ENCODE measurements at regions not wholly inside any gene's neighbourhood (a gene's known extent, or its start where the extent isn't known, plus 50 kb on each side); places are given as distances from the start of the nearest gene placed in this dataset.
"Not testable (repeated sequence)": the region's sequence is repeated elsewhere in the genome, so short reads cannot be mapped to it uniquely, and the experiment has no call there.

DNA sequence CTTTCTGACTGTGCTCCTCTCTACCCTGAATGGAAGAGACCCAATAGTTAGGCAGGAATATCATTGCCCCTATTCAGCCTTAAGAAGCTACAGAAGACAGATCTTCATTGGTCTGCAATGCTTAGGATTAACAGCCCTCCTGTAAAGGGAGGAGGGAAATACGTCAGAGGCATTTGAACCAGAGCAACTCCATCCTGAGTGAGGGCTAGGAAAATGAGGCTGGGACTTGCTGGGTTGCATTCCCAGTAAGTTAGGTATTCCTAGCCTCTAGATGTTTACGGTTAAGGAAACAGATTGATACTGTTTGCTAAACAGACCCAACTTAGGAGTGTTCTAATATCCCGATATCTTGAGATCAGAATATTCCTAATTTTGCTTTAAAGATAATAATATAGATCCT lies 63.5 kb downstream of the PCDH18 start:
- DNase-seq, result no peak

DNA sequence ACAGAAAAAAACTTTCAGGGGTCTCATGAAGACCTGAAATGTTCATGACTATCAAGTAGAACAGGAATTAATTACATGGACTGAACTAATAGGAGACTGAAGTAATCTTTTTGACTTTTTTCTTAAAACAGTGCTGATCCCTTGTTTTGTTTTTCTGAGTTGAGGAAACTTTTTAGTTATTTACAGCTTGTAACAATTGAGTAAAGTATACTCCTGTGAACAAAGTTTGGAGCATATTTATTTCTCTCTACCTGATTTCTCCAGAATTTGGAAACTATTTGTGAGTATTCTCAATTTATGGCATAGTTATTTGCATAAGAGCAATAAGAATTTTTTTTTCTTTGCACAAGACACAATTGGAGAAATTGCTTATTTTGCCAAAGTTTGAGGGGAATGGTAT lies 64.8 kb downstream of the PCDH18 start:
- no peak for DNase-seq

DNA sequence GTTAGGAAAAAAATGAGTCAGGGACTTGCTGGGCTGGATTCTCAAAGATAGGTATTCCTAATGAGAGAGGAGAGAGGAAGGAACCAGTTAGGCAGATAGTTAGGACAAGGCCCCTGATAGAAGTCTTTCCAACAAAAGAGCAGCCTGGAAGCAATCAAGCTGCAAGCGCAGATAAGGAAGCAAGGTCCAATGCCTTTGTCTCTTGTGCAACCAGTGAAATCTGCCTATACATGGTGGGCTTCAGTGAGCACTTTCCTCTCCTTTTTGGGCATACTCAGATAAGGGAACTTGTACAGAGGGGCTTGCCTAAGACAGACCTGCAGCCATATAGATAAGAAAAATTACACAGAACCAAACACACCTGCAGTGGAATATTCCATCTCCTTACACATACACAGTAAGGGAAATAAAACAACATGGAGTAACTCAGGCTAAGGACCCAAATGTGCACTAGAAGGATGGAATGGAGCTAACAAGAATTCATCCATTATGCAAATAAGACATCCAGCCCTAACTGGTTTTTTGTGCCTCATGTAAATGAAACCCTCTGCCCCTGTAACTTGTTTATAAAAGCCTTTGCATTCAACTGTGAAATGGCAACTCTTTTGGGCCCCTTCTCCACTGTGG lies 68.8 kb downstream of the PCDH18 start:
- no peak for DNase-seq

DNA sequence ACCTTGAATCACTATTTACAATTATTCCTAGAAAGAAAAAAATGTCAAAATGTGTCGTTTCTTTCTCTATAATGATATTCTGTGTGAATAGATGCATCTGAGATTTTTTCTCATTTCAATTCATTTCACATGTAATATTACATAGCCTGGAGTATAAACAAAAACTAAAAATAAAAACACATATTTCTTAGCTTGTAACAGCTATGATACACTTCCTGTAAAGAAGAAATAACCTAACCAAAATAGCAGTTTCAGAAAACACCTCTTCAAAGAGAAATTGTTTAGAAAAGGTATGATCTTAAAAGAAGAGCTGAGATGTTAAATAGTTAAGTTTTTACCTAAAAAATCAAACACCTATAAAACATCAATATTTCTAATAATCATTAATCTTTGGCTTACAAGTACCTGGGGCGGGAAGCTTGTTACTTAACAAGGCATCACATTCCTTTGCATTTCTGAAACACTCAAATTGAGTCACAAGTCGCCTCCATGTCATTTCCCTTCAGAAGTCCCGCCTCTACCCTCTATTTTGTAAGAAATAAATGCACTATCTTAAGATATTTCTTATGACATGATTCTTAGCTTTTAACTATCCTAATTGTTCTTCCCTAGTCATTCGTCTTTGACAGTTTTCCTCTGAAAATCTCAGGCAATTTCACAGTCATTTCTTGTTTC lies 76.5 kb downstream of the PCDH18 start:
- DNase-seq, result no peak

DNA sequence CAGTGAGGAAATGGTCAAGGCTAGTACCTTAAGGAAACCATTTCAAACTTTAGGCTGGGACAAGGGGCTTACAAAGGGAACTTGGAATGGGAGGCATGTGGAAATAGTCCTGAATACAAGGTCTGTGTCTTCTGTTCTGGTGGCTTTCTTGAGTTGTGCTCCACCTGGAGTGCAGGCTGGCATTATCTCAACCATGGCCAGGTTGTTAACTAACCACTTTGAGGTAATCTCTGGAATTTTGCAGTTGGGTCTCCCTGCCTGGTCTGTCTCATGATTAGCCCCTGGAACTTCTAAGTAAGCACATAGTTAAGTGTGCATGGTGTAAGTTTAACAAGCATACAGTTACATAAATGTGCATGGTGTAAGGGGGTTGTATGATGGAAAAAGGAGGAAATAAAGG lies 77.5 kb downstream of the PCDH18 start:
- DNase-seq, result no peak

DNA sequence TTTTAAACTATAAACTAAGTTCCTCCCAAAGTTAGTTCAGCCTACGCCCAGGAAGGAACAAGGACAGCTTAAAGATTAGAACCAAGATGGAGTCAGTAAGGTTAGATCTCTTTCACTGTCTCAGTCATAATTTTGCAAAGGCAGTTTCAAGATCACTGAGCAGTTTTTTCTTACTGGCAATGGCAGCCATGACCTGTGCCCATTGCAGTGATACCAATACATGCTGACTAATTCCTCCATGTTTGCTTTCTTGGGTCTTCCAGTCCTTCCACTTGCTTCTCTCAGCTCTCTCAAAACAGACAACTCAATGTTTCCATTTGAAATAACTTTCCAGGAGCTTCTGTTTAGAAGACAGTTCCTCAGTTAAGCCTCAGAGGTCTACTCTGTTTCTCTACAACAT lies 79.5 kb downstream of the PCDH18 start:
- DNase-seq, result no peak

DNA sequence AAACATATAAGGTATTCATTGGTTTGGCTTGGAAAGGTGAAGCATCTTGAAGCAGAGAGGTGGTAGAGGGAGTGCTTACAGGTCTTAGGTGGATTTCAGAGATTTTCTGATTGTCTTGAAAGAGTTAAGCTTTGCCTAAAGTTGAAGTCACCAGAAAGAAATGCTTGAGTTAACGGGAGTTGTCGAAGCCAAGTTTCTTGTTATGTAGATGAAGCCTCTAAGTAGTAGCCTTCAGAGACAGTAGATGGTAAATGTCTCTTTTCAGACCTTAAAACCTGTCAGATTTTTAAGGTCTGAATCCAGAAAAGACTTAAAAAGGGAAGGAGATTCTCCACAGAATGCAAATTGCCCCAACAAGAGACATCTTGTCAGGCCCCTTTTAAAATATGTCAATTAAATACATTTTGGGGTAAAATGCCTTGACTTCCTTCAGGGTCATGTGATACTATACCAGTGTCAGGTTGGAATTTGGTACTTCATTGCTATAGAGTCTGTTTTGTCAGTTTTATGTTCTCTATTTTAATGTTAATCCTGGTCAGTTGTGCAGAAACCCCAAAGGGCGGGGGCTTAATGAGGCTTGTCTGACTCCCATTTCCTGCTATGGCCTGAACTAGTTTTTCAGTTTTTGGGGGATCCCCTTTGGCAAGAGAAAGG lies 81.0 kb downstream of the PCDH18 start:
- no peak for DNase-seq

DNA sequence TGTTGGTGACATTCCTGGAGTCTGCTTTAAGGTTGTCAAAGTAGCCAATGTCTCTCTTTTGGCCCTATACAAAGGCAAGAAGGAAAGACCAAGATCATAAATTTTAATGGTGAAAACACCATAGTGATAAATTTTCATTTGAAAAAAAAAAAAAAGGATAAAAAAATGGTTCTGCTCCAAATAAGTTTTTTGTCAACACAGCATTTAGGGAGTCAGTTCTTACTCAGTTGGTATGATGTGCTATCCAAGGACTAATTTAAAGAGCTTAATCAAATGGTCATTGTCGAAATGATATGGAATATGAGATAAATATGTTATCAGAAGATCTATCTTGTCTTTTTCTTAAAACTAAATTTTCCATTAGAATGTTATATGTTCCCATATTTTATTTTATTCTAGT lies 83.9 kb downstream of the PCDH18 start:
- no peak for DNase-seq

DNA sequence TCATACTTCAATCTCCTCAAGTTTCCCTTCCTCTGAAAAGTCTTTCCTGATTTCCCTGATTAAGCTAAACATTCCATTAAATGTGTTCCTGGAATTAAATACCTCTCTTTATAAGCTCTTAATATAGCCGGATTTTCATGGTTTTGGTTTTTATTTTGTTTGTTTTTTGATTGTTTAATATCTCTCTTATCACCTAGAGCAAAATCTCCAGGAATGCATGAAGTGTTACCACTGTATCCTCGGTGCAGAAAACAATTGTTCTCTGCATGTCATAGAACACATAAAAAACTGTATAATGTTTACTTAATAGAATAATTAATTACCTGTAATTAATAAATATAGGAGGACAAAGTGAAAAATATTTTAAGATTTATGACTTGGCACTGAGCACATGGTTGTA lies 86.2 kb downstream of the PCDH18 start:
- no peak for DNase-seq

DNA sequence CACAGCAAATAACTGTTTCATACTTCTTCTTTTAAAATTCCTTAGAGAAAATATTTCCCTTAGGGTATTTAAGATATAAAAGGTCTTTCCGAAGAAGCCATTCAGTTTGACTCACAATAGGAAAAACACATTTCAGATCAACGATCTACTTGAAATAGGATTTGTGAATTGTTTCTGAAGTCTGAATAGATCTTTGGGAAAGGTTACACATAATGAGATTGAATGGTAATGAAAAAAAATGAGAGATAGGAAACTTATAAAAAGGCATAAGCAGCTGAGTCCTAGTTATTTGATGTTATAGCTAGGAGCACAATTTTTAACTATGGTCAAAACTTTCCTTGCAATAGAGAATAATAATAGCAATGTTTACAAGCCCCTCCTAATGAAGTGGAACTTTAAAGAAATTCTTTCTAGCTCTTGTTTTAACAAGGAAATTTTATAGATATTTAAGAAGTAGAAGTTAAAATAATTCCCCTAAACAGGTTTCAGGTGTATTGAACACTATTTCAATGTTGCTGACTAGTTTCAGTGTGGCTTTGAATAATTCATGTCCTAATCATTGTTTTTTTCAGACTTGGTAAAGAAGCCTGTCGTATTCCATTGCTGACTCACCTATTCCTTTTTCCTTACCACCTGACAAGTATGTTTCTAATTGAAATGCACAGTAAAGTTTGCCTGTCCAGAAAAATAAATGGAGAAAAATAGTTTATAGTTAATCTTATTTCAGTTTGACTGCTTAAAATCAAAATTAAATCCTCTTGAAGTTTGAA lies 89.1 kb downstream of the PCDH18 start:
- DNase-seq, result no peak

DNA sequence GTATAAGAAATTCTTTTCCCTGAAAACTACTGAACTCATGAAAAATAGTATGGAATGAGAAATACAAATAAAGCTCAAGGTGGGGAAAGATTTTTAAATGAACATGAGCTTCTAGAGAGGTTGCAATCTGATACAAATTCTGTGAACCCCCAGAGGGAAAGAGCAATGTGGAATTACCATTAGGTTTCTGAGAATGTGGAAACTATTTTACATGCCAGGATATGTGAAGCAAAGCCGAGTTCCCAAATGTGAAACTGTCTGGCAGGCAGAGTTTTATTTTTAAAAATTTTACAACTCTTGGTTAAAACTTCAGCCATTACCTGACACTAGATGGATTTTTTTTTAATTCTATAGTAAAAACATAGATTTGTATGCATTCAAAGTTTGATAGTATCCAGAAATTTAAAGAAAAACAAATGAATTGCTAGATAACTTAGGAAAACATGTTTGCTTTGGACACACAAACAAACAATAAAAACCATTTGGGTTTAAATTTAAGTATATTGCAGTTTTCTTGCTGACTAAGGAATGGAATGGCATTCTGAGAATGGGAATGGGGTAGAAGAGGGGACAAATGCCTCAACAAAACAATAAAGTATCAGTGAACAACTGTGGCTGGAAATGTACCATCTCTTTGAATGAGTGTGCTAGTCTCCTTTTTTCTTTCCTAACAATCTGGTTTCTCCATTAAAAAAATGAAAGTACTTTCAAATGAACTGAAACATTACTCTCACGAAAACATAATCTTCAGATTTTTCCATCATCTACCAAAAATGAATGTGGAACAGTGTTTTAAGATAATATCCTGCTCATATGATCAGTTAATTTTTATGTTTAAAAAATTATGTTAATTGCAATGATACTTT lies 99.6 kb downstream of the PCDH18 start:
- no peak for DNase-seq

DNA sequence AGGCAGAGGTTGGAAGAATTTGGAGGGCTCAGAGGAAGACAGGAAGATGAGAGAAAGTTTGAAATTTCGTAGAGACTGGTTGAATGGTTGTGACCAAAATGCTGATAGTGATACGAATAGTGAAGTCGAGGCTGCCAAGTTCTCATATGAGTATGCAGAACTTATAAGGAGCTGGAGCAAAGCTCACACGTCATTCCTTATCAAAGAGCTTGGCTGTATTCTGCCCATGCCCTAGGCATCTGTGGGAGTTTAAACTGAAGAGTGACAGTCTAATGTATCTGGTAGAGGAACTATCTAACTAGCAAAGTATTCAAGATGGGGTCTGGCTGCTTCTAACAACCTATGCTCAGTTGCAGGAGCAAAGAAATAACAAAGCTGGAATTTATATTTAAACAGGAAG lies 102.1 kb downstream of the PCDH18 start:
- DNase-seq, result no peak

DNA sequence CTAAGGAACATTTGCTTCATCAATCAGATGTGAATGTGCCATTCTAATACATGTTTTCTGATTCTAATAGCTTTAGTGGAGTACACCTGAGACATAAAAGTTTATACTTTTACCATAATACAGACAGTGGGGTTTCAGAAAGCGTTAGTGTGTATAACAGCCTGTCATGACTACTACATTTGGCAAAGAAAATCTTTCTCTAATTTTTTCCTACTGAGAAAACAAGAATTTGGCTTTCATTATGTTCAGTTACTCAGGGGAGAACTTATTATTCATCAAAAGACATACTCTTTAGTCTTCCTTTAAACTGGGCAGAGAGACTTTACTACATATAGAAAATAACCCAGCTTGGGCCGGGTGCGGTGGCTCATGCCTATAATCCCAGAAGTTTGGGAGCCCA lies 104.9 kb downstream of the PCDH18 start:
- no peak for DNase-seq

DNA sequence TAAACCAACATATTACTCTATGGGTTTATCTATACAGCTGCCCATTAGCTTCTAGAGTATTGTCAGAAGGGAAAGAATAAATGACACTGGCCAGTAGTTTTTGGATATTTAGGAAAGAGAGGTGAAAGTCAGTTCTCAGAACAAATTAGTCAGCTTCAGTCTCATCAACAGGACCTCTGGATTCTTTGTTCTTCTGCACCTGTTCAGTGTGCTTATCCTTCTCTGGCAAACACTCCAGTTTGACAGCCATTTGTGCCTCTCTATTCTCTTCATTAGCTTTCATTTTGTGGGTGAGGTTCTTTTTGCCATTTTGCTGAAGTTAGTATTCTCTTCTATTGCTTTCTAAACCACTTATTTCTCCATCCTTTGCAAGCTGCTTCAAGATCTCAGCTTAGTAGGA lies 107.0 kb downstream of the PCDH18 start:
- DNase-seq, result no peak

DNA sequence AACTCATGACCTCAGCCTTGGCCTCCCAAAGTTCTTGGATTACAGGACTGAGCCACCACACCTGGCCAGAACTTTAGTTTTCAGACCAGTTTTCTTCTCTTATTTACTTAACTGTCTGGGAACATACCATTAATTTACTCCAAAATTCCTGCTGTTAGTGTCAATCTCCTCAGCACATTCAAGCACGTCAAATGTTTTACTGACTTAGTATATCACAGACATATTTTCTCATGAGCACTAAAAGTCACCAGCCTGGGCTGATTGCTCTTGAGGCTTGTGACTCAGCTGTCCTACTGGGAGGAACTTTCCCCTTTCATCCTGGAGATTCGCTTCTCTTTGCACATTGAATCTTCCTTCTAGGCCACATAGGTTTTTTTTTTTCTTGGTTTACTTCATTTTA lies 109.6 kb downstream of the PCDH18 start:
- DNase-seq, result no peak

DNA sequence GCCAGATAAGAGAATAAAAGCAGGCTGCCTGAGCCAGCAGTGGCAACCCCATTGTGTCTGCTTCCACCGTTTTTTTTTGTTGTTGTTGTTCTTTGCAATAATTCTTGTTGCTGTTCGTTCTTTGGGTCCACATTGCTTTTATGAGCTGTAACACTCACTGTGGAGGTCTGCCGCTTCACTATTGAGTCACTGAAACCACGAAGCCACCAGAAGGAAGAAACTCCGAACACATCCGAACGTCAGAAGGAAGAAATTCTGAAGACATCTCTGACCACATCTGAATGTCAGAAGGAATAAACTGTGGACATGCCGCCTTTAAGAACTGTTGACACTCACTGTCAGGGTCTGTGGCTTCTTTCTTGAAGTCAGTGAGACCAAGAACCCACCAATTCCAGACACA lies 110.5 kb downstream of the PCDH18 start:
- no peak for DNase-seq

DNA sequence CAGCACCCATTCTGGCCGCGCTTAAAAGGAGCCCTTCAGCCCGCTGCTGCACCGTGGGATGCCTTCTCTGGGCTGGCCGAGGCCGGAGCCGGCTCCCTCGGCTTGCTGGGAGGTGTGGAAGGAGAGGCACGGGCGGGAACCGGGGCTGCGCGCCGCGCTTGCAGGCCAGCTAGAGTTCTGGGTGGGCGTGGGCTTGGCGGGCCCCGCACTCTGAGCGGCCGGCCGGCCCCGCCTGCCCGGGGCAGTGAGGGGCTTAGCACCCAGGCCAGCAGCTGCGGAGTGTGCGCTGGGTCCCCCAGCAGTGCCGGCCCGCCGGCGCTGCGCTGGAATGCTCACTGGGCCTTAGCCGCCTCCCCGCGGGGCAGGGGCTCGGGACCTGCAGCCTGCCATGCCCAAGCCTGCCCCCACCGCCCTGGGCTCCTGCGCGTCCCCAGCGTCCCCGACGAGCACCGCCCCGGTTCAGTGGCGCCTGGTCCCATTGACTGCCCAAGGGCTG lies 111.3 kb downstream of the PCDH18 start:
- no peak for DNase-seq

DNA sequence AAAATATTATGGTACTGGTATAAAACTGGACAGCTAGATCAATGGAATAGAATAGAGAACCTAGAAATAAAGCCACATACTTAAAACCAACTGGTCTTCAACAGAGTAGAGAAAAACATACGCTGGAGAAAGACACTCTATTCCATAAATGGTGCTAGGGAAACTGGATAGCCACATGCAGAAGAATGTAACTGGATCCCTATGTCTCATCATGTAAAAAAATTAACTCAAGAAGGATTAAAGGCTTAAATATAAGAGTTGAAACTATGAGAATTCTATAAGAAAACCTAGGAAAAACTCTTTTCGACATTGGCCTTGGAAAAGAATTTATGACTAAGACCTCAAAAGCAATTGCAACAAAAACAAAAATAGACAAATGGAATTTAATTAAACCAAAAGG lies 114.6 kb downstream of the PCDH18 start:
- no peak for DNase-seq

DNA sequence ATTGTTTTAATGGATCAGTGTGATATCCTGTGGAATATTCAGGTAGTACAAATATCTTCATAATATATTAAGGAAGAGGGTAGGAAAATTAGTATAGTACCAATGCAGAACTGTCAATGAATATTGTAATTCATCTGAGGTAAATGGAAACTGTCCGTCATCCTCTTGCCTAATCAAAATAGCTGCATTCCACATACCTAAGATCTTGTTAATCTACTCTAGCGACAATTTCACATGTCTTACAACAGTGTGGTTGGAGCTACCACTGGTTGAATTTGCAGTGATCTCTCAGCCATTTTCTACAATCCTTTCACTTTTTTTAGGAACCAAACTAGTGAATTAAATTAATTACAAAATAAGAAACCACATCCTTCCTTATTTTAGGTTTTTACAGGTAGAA lies 117.5 kb downstream of the PCDH18 start:
- DNase-seq, result no peak

DNA sequence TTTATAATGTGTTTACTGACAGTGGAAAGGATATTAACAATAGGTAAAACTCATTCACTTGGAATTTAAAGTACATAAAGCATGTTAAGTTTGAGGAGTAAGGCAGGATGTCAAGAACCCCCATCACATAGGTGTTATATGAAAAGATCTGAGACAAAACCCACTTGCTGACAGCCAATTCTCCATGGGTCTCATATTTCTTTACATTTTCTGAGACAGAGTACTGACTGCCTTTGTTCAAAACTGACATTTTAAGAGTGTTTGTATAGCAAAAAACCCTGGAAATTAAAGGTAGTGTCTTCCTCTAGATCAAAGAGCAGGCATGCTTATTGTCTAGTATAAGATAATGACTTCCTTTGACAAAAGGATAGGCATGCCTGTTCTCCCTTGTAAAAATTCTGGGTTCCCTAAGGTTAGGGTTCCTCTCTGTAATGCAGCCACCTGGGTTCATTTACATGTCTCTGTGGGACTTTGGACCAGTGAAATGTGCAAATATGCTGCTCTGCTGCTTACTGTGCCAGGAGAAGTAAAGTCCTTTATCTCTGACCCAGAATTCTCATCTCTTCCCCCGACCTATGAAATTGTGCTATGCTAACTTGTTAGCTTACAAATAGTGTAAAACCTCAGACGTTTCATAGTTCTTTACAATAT lies 123.6 kb downstream of the PCDH18 start:
- no peak for DNase-seq

DNA sequence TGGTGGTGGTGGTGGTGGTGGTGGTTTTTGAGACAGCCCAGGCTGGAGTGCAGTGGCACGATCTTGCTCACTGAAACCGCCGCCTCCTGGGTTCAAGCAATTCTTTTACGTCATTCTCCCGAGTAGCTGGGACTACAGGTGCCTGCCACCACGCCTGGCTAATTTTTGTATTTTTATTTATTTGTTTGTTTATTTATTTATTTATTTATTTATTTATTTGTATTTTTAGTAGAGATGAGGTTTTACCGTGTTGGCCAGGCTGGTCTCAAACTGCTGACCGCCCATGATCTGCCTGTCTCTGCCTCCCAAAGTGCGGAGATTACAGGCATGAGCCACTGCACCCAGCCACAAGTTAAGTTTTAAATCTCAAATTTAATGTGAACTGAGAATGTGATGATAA lies 126.5 kb downstream of the PCDH18 start:
- DNase-seq, result not testable (repeated sequence)

DNA sequence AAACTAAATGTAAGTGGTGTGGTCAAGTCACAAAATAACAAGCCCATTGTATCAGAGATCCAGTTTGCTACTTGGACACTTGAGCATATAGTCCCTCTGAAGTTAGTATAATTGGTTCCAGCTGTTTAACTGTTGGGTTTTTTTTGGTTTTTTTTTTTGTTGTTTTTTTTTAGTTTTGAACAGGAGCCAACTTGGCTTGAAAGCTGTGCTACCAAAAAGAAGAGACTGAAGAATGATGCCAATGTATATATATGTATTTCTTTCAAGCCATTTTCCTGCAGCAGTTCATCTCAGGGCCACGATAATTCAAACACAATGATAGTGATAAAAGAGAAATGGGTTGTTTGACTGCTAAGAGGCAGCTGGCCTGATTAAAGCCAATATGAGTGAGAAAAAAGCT lies 138.3 kb downstream of the PCDH18 start:
- no peak for DNase-seq

All from GDM1 (cell line).